HG03039 (cell line): ENCODE measurements at regions not wholly inside any gene's neighbourhood (a gene's known extent, or its start where the extent isn't known, plus 50 kb on each side); places are given as distances from the start of the nearest gene placed in this dataset.

Experiments used
- ATAC-seq: cut with Tn5 transposase; IDR thresholded peaks from one replicate; pipeline ENCODE4 v1.9.1; 2021; ENCODE audit warnings: mild to moderate bottlenecking, moderate library complexity; ENCODE audit not compliant: unreplicated experiment

DNA sequence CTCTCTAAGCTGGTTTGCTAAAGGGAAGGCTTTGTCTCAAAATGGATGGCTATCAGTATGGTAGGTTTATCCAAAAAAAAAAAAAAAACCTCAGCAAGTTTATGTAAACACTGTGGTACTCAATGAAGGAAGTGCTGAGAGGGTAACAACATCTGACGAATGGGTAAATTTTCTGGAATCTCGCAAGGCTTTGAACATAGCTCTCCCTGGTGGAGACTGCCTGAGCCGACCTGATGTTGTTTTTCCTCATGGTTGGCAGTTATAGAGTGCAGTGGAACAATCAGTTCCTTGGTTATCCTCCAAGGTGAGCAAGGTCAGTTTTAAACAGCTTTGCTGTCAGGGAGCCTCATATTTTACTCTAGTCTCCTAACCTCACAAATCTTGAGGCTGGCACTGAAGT lies 94.6 kb downstream of the ZPLD1 start:
- no peak for ATAC-seq

DNA sequence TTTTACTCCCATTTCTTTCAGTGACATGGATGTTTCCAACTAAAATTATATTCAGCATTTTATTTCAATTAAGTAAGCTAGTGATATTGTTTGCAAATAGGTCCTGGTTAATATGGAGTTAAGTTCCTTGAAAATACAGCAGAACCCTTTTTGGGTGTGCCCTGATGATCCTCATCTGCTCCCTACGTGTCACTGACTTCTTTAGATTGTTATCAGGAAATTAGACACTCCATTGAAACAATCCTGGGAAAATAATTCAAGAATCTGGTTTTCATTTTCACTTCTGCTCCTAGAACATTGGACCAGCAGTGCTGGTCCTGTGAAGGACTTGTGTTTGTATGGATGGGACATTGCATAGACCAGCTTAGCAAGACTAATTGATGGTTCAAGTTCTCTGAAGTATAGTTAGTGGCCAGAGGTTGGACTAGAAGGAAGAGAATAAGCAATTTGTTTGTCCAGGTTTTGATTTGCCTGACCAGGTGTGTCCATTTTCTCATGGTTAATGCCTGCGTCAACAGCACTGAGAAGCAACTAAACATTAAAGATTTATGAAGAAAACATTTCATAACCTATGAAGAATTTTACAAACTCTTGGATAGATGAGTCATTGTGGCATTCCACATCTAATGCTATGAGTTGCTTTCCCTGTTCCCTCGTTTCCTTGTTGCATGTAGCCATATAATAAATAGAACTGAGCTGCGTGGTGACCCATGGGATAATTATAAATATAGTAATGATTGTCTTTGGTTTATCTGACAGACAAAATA lies 95.8 kb downstream of the ZPLD1 start:
- no peak for ATAC-seq

DNA sequence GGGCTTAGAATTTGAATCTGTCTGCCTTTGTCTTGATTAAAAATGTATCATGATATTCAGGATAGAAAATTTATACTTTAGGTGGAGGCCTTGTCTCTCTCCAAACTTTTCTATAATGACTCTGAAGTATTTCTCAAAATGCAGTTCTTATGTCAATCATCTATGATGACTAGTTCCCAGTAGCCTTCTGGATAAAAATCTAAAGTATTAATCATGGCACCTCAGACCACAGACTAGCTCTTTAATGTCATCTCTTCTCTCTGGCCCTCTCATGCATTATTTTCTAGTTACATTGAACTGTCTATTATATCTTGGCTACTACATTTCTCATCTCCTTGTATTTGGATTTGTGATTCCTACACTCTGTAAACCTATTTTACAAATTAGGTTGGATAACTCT lies 96.9 kb downstream of the ZPLD1 start:
- ATAC-seq, result no peak

DNA sequence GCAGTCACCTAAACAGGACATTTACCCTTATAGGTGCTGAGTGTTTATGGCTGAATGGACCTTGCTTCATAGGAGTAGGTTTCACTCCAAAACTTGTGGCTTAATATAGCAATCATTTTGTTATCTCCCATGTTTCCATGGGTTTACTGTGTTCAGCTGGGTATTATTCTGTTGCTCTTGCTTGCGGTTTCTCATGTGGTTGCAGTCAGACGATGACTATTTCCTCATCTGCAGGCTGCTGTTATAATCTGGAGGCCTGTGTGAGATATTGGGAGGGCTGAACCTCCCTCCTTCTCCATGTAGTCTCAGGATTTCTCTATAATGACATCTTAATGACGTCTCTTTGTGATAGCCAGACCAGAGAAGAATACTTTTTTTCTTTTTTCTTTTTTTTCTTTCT lies 98.1 kb downstream of the ZPLD1 start:
- ATAC-seq, result no peak

DNA sequence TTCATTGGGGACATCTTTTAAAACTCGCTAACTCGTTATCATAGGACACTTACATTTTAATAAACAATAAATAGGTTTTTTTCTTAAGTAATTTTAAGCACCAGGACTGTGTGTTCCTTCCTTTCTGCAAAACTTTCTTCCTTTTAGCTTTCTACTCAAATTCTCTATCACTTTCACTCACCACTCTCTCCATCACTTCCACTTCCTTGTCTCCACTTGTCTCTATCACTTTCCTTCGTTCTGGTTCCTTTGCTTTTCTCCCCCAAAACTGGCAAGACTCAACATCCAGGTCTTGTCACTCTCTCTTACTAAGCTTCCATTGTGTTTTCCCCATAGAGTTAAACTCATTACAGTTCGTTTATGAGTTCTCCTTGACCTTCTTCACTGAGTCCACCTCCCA lies 99.0 kb downstream of the ZPLD1 start:
- ATAC-seq, result no peak

DNA sequence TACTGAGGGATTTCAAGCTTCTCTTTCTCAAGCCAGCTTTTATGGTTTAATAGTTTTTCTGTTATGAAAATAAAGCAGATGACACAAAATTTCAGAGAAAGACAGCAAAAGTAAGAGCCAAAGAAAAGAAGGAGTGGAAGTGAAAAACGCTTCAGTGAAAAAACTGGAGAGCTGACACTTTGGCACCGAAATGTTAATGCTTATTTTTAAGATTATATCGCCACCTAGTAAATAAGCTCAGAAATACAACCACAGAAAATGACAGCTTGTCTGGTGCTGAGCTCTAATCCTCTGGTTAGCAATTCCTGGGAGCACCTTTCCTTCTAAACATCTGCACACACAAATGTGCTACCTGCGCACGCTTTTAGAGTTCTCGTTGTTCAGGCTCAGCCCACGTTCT lies 101.6 kb downstream of the ZPLD1 start:
- no peak for ATAC-seq

DNA sequence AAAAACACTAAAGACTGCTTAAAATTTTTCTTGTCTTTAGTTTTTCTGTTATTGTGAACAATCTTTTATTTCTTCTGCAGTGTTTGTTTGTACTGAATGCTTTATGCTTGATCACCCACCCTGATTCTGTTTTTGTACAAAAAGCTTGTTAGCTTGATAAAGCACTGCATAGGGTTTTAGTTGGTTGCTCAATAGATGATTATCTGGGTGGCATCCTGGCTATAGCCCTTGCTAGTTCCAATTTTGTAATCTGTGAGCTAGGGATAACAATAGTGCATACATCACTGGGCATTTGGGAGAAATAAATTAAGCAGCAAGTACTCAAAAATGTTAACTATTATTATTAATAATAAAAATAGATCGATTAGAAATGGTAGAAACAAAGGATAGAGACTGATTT lies 102.3 kb downstream of the ZPLD1 start:
- no peak for ATAC-seq

DNA sequence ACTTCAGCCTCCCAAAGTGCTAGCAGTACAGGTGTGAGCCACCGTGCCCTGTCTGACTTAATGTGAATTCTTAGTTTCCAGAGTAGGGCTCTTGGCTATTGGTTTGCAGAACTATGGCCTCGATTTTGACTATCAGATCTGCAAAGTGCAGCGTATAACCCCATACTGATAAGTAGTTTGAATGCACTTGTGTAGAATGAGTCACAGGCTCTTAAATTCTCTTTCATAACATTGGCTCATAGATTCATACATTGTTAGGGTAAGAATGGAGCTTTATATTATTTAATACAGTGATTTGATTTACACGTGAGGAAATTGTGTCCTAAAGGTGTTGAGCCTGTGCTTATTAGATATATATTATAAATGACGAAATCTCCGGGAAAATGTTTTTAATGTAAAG lies 109.9 kb downstream of the ZPLD1 start:
- no peak for ATAC-seq

DNA sequence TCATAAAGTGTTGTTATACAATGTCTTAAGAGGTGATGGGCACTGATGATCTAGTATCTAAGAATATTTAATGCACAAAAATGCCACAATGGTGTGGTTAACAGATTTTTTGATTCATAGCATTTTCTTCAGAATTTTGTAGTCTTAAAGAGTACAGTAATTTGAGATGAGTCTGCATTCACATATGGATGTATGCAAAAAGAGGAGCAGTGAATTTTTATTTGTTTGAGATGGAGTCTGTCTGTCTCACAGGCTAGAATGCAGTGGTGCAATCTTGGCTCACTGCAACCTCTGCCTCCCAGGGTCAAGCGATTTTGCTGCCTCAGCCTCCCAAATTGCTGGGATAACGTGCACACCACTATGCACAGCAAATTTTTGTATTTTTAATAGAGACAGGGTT lies 110.5 kb downstream of the ZPLD1 start:
- ATAC-seq, result no peak

DNA sequence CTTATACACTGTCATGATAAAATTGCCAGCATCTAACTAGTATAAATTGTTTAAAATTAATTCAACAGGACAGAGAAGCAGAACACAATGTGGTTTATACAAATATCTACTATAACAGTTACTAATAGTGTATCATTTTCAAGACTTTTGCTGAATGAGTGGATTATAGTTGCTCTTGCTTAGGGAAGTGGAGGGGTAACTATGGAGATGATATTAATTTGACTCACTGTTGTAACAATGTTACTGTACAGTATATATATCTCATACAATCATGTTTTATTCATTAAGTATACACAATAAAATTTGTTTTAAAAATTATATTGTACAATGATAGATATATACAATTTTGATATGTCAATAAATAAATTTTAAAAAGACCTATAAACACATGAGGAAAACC lies 119.1 kb downstream of the ZPLD1 start:
- ATAC-seq, result no peak

DNA sequence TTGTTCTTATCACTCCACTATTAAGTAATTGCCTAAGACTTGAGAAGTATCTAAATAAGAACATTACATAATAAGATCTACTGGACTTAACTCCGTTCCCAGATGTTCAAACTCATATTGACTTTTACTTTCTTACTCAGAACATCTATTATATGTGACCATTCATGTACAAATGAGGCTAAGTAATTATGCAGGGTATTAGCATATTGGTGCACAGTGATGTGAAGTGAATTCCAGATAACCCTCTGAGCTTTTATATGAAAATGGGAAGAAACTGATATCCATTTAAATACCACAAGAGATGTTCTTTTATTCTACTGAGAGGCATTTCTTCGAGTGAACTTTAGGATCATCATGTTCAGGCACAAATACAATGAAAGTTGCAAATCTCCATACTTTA lies 135.7 kb downstream of the ZPLD1 start:
- ATAC-seq, result no peak

DNA sequence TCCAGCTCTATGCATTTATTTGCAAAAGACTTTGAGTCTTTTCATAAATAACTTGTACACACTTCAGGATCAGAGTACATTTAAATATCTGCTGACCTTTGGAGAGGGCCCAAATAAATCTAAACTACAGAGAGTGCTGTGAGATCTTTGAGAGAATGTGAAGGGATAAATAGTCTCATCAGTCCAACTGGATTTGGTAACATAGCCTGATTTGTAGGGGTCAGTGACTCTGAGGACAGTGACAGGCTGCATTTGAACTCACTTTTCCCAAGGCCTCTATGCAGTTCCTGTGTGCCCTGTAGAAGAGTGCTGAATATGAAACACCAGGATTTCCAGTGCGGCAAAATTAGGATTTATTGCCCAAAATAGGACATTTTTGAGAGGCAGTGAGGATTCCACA lies 136.2 kb downstream of the ZPLD1 start:
- ATAC-seq, result no peak

DNA sequence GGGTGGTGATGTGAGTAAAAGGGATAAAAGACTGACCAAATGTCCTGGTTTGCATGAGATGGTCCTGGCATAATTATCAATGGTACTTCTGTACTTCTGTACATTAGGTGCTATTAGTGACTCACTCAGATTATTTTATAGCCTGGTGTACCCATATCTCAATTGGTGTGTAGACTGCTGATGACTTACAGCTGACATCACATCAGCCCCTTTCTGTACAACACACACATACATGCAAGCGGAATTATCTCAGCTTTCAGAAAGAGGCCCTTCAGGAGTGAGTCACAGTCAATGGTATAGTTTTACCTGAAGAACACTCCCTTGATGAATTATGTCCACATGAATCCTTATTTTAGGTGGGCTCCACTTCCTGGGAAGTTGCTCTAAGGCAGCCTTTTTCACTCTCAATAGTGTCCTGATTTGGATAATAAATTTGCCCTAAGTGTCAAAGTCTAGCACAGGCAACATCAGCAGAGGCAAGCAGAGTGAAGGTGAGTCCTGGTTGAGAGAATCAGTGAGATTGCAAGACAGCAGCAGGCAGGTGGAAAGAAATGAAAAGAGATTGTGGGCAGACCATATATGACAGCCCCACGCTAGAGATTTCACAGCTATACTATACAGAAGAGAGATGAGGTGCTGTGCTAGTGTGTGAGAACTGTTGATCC lies 137.0 kb downstream of the ZPLD1 start:
- ATAC-seq, result no peak

DNA sequence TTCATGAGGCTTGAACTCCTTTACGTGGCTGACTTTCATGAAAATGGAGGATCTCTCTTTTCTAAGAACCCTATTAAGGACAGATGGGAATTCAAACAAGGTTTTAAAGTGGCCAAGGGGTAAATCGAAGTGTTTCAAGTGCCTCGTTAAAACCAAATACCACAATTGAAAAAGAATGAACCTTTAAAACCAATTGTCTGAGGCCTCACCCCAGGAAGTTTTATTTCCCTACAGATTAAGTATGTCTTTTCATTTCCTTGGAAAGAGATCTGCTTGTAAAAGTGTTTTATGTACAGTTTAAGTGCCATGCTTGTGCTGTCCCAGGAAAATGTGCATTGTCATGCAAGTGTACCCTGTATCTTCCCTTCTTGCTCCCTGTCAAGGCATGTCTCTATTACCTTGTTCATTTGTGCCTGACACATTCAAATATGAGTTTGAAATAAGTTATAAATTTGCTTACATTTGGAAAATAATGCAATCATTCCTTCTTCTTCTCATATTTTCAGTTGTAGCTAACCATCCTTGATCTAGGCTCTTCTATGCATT lies 138.7 kb downstream of the ZPLD1 start:
- ATAC-seq, result no peak

DNA sequence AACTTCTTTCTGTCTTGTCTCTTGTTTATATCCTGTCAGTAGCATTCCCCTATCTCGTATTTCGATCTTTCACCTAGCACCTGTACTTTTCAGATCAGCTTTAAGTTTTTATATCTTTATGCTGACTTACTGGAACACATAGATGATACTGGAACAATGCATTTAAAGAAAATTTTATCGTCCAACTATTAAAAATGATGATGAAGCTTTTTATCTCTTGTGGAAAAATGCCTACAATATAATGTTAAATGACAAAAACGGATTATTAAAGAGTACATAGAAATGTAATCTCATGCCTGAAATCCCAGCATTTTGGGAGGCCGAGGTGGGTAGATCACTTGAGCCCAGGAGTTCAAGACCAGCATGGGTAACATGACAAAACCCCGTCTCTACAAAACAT lies 139.5 kb downstream of the ZPLD1 start:
- no peak for ATAC-seq

DNA sequence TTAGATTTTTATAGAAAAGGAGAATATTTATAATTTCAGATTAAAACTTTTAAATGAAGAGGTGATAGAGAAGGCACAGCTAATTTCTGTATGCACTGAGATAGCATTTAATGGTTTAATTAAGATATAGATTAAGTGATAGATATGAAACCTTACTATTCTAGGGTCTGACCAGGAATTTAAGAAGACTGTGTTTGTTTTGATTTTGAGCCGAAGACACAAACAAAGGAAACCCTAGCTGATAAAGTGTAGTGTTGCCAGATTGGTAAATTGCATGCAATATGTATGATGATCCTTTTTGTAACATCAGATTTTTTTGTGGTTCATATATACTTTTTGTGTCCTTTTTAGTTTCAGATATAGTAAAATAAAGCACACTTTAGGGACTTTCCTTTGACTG lies 141.8 kb downstream of the ZPLD1 start:
- no peak for ATAC-seq

DNA sequence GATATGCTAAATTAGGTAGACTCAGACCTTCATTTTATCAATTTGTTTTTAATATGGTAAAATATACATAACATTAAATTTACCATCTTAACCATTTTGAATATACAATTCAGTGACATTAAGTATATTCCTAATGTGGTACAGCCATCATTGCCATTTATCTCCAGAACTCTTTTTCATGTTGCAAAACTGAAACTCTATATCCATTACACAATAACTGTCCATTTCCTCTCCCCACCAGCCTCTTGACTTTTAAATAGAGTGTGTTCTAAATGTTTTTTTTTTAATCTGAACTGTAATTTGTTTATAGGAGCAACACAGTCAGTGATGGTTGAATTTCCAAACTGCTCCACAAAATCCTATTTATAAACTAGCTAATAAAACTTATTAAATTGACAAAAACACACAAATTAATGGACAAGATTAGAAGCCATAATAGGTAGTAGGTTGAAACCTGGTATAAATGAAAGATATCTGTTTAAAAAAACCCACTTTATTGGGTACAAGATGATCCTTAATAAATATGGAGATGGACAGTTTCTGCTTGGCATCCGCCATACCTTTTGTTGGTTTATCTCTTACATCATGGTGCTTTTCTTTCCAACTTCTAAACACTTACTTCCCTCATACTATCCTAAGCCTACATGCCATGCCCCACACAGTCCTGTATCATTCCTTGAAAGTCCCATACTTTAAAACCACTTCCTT lies 142.4 kb downstream of the ZPLD1 start:
- no peak for ATAC-seq

DNA sequence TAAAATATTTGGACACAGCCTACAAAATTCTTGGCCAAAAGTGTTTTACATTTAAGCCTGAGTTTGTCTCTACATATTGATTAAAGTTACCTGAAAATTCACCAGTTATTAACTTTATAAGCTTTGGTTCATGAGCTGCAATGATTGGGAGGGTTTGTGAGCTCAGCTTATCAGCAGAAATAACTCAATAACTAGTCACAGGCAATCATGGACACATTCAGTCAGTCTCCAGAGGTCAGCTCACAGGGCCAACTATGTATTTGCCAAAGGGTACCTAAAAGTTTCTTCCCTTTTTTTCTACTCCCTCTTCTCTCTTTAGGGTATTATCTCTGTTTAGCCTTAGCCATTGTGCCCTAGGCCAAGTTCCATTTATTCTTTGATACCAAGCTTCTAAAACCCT lies 145.9 kb downstream of the ZPLD1 start:
- no peak for ATAC-seq

DNA sequence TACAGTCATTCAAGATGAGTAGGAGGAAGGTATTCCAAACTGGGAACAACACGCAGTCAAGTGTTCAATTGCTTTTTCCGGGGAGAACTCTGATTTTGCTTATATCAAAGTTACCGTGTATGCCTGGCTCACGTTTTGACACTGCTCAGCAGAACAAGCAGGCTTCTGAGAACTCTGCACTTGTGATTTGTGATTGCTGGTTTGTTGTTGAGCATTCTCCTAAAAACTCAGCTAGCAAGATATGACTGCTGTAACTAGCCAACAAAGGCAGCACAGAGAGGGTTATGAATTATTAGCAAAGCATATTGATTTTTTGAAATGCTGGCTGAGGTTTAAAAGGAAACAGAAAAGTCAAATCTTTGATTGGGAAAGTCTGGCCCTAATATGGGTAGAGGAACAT lies 151.7 kb downstream of the ZPLD1 start:
- ATAC-seq, result no peak

DNA sequence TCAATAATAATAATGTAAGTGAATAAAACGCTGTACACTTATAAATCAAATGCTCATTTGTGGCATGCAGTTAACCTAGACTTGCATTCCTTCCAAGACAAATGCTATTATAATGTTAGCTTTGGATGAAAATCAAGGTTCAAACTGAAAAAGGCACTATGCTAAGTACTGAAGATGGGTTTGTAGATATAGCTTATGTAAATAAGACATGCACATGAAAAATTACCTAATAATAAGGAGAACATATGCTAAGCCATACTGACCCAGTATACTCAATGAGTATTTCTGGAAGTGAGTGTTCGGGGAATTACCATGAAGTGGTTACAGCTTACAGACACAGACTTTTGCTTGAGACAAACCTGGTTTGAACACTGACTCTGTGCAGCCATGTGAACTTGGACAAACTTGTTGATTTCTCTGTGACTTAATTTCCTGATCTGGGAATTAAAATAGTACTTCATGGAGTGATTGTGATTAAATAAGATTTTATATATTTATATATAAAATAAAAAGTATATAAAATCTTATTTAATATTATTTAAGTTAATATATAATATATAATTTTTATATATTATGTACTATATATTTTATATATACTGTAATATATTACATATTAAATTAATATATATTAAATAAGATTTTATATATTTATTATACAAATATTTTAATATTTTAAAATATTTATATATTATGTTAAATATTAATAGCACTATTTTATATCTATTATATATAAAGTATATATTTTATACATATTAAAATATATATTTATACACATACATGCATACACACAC lies 159.2 kb downstream of the ZPLD1 start:
- no peak for ATAC-seq

DNA sequence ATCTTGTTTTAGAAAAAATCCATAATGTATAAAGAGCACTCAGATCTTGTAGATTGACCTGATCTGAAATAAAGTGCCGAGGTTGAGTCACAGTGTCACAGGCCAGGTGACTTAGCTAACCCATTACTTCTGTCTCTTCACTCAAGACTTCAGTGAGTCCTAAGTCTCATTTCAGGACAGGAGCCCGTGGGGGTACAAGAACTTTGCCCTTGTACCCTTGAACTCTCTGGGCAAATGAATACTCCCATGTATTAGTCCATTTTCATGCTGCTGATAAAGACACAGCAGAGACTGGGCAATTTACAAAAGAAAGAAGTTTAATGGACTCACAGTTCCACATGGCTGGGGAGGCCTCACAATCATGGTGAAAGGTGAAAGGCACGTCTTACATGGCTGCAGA lies 160.2 kb downstream of the ZPLD1 start:
- no peak for ATAC-seq
